HCT116 (cell line): ENCODE measurements at regions not wholly inside any gene's neighbourhood (a gene's known extent, or its start where the extent isn't known, plus 50 kb on each side); places are given as distances from the start of the nearest gene placed in this dataset.

Experiments
- CTCF ChIP-seq, 3 experiments: fragments of 200-600 bp in 1 of 3; sonication (generic) in 1 of 3; IDR thresholded peaks in 2 of 3; conservative IDR thresholded peaks in 1 of 3; 2 replicates each; pipeline ENCODE4 v1.5.1; 2012 to 2017; ENCODE audit warnings: low read depth in 2 of 3, low read length in 2 of 3, antibody characterized with exemption in 1 of 3, borderline replicate concordance in 1 of 3, control low read depth in 1 of 3, mild to moderate bottlenecking in 1 of 3, mixed read lengths in 1 of 3, mixed run types in 1 of 3, moderate library complexity in 1 of 3; ENCODE audit not compliant: insufficient read depth in 1 of 3
- EZH2 ChIP-seq: fragments of 200-600 bp; sonication (generic); IDR thresholded peaks from 2 replicates; pipeline ENCODE4 v1.6.1; 2017; ENCODE audit warnings: antibody characterized with exemption, mixed run types
- JUND ChIP-seq: IDR thresholded peaks from 2 replicates; pipeline ENCODE4 v1.6.1; 2012
- SIN3A ChIP-seq: IDR thresholded peaks from 2 replicates; pipeline ENCODE4 v1.6.1; 2012; ENCODE audit warnings: low read depth
- SRF ChIP-seq: IDR thresholded peaks from 2 replicates; pipeline ENCODE4 v1.6.1; 2012; ENCODE audit warnings: low read depth
- ZFX ChIP-seq: fragments of 450-650 bp; IDR thresholded peaks from 2 replicates; pipeline ENCODE4 v1.6.1; 2017
- TF ChIP-seq, protein P1 (sequence below): IDR thresholded peaks from 2 replicates; pipeline ENCODE4 v1.6.1; 2012

DNA sequence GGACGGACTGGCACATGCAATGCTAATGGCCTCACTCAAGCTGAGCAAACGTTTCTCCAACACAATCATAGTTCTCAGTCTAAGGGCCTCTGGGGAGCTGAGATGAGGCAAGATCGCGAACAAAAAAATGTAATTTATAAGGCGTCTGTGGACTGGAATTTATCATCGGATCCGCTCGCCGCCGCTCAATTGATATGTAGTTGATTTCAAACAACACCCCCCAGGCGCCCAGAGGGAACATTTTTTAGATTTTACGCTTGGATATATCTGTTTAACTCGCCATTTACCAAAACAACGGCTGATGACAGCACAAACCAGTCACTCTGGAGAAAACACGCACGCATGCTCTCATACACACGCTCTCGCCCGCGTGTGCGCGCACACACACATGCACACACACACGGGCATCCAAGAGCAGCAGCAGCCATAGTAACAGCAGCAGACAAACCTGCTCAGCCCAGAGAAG lies 335.8 kb downstream of the SMAD2 start:
- TF ChIP-seq CTCF (IDR thresholded peaks at IDR 0.05 in 2 of 3, conservative IDR thresholded peaks at IDR 0.05 in 1 of 3; ENCODE audit: borderline replicate concordance in 1 of 3, insufficient read depth in 1 of 3, low read depth in 2 of 3, low read length in 2 of 3) (no peak), SRF (no peak), EZH2 (no peak), SIN3A (no peak), JUND (no peak), ZFX (no peak)
- TF ChIP-seq, protein P1, sequence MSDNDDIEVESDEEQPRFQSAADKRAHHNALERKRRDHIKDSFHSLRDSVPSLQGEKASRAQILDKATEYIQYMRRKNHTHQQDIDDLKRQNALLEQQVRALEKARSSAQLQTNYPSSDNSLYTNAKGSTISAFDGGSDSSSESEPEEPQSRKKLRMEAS = no peak
